WTC11 (cell line): ENCODE measurements at regions not wholly inside any gene's neighbourhood (a gene's known extent, or its start where the extent isn't known, plus 50 kb on each side); places are given as distances from the start of the nearest gene placed in this dataset.

Experiments
- ATAC-seq: fragments of 200-7000 bp; cut with Tn5 transposase; 2 replicates; pipeline ENCODE4 v1.10.0; 2021; ENCODE audit warnings: mild to moderate bottlenecking, moderate library complexity
- CTCF ChIA-PET: fragments of 300-600 bp; sonication (Branson Sonifier 250); formaldehyde crosslinking; loops from one replicate; lab custom pipeline; 2021; ENCODE audit warnings: antibody characterized with exemption; lab: Charles Lee
- POLR2A ChIA-PET: fragments of 350-600 bp; sonication (Branson Sonifier 250); formaldehyde crosslinking; loops from one replicate; lab custom pipeline; 2021; ENCODE audit warnings: antibody characterized with exemption; lab: Charles Lee
- DNase-seq: peaks from one replicate; pipeline ENCODE4 v3.0.0; 2021; ENCODE audit warnings: low spot score
- H3K27ac Mint-ChIP-seq: 2 replicates; pipeline ENCODE4 v1.8.0; 2021; ENCODE audit warnings: mixed read lengths
- H3K27me3 Mint-ChIP-seq: 2 replicates; pipeline ENCODE4 v1.8.0; 2021; ENCODE audit warnings: low read depth, mild to moderate bottlenecking, moderate library complexity, mixed read lengths
- H3K36me3 Mint-ChIP-seq: 2 replicates; pipeline ENCODE4 v1.8.0; 2021; ENCODE audit warnings: mixed read lengths
- H3K4me1 Mint-ChIP-seq: 2 replicates; pipeline ENCODE4 v1.8.0; 2022; ENCODE audit warnings: mixed read lengths
- H3K4me3 Mint-ChIP-seq: 2 replicates; pipeline ENCODE4 v1.8.0; 2021; ENCODE audit warnings: mild to moderate bottlenecking, moderate library complexity, mixed read lengths
- H3K9me3 Mint-ChIP-seq: 2 replicates; pipeline ENCODE4 v1.8.0; 2021; ENCODE audit warnings: mixed read lengths
- CBFB ChIP-seq: sonication (generic); formaldehyde crosslinking; IDR thresholded peaks from 2 replicates; pipeline ENCODE4 v1.8.1; 2022; ENCODE audit warnings: mild to moderate bottlenecking, low read depth, missing genetic modification reagents
- ELF4 ChIP-seq: sonication (generic); formaldehyde crosslinking; IDR thresholded peaks from 2 replicates; pipeline ENCODE4 v1.8.1; 2022; ENCODE audit warnings: low read depth, mild to moderate bottlenecking, moderate library complexity, missing genetic modification reagents
- FOXK1 ChIP-seq: sonication (generic); formaldehyde crosslinking; IDR thresholded peaks from 2 replicates; pipeline ENCODE4 v1.8.0; 2022; ENCODE audit warnings: mild to moderate bottlenecking, moderate library complexity, missing genetic modification reagents
- GABPB1 ChIP-seq: sonication (generic); formaldehyde crosslinking; IDR thresholded peaks from 2 replicates; pipeline ENCODE4 v1.8.1; 2023; ENCODE audit warnings: mild to moderate bottlenecking, missing genetic modification reagents
- GTF2I ChIP-seq: fragments of 250-450 bp; sonication (Bioruptor Pico); conservative IDR thresholded peaks from 2 replicates; pipeline ENCODE4 v1.4.0; 2021; ENCODE audit warnings: mild to moderate bottlenecking
- HMGA2 ChIP-seq: fragments of 250-450 bp; sonication (Bioruptor Pico); IDR thresholded peaks from 2 replicates; pipeline ENCODE4 v1.4.0; 2021; ENCODE audit warnings: mild to moderate bottlenecking, moderate library complexity
- NFE2L1 ChIP-seq: sonication (generic); formaldehyde crosslinking; IDR thresholded peaks from 2 replicates; pipeline ENCODE4 v1.8.1; 2023; ENCODE audit warnings: missing genetic modification reagents
- NFYB ChIP-seq: sonication (generic); formaldehyde crosslinking; conservative IDR thresholded peaks from 2 replicates; pipeline ENCODE4 v1.8.0; 2022; ENCODE audit warnings: low read depth, missing genetic modification reagents
- NR2C2 ChIP-seq: sonication (generic); formaldehyde crosslinking; IDR thresholded peaks from 2 replicates; pipeline ENCODE4 v1.8.0; 2022; ENCODE audit warnings: mild to moderate bottlenecking, missing genetic modification reagents
- OVOL2 ChIP-seq: fragments of 250-450 bp; sonication (Bioruptor Pico); IDR thresholded peaks from 2 replicates; pipeline ENCODE4 v1.9.0; 2021; ENCODE audit warnings: mild to moderate bottlenecking, borderline replicate concordance
- RORB ChIP-seq: fragments of 250-450 bp; sonication (Bioruptor Pico); IDR thresholded peaks from 2 replicates; pipeline ENCODE4 v1.9.0; 2021; ENCODE audit warnings: mild to moderate bottlenecking
- TEAD1 ChIP-seq: sonication (generic); formaldehyde crosslinking; IDR thresholded peaks from 2 replicates; pipeline ENCODE4 v1.8.0; 2022; ENCODE audit warnings: mild to moderate bottlenecking, missing genetic modification reagents
- ZNF138 ChIP-seq: sonication (generic); formaldehyde crosslinking; conservative IDR thresholded peaks from 2 replicates; pipeline ENCODE4 v1.8.1; 2022; ENCODE audit warnings: mild to moderate bottlenecking, moderate library complexity, missing genetic modification reagents
- ZNF263 ChIP-seq: sonication (generic); formaldehyde crosslinking; IDR thresholded peaks from 2 replicates; pipeline ENCODE4 v1.8.1; 2022; ENCODE audit warnings: low read depth, mild to moderate bottlenecking, moderate library complexity, missing genetic modification reagents
- ZNF423 ChIP-seq: fragments of 250-450 bp; sonication (Bioruptor Pico); IDR thresholded peaks from 2 replicates; pipeline ENCODE4 v2.1.2; 2022; ENCODE audit warnings: mild to moderate bottlenecking, moderate library complexity
- TF ChIP-seq, protein P1 (sequence below): sonication (generic); formaldehyde crosslinking; IDR thresholded peaks from 2 replicates; pipeline ENCODE4 v1.8.0; 2023; ENCODE audit warnings: missing genetic modification reagents
- TF ChIP-seq, protein P2 (sequence below): sonication (generic); formaldehyde crosslinking; IDR thresholded peaks from 2 replicates; pipeline ENCODE4 v1.8.0; 2022; ENCODE audit warnings: mild to moderate bottlenecking, missing genetic modification reagents
- TF ChIP-seq, protein P3 (sequence below): fragments of 250-450 bp; sonication (Bioruptor Pico); conservative IDR thresholded peaks from 2 replicates; pipeline ENCODE4 v1.9.0; 2021; ENCODE audit warnings: mild to moderate bottlenecking
- TF ChIP-seq, protein P4 (sequence below): sonication (generic); formaldehyde crosslinking; IDR thresholded peaks from 2 replicates; pipeline ENCODE4 v1.8.1; 2023; ENCODE audit warnings: mild to moderate bottlenecking, missing genetic modification reagents, moderate library complexity
- TF ChIP-seq, protein P5 (sequence below): sonication (generic); formaldehyde crosslinking; conservative IDR thresholded peaks from 2 replicates; pipeline ENCODE4 v1.8.1; 2022; ENCODE audit warnings: mild to moderate bottlenecking, missing genetic modification reagents
- TF ChIP-seq, protein P6 (sequence below): sonication (generic); formaldehyde crosslinking; IDR thresholded peaks from 2 replicates; pipeline ENCODE4 v1.8.0; 2023; ENCODE audit warnings: mild to moderate bottlenecking, missing genetic modification reagents
- TF ChIP-seq, protein P7 (sequence below): sonication (generic); formaldehyde crosslinking; IDR thresholded peaks from 2 replicates; pipeline ENCODE4 v1.8.1; 2022; ENCODE audit warnings: low read depth, mild to moderate bottlenecking, moderate library complexity, missing genetic modification reagents, borderline replicate concordance
- TF ChIP-seq, protein P8 (sequence below): sonication (generic); formaldehyde crosslinking; IDR thresholded peaks from 2 replicates; pipeline ENCODE4 v1.8.0; 2023; ENCODE audit warnings: missing genetic modification reagents, mild to moderate bottlenecking, borderline replicate concordance

DNA sequence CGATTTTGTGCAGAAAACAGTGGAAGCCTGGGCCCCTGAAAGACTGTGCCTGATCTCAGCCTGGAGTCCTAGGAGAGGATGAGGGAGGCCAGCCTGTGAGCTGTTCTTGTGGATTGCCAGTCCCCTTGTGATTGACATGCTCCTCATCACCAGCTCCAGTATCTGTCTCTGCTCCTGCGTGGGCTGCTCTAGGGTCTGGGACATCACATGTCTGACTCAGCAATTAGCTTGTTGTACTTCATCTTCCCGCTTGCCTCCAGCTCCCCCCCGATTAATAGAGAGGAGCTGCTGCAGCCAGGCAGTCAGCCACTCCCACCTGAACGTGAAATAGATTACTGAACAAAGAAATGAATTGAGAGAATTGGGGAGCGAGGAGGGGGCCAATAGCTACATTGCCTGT, 99.6 kb upstream of the TBX20 start:
- CTCF ChIA-PET = no interaction called here
- no peaks in the 10 kb centered on the region for H3K36me3 Mint-ChIP-seq
- H3K9me3 Mint-ChIP-seq = no peaks in the 10 kb centered on the region
- DNase-seq (no peak), ATAC-seq (no peak)
- TF ChIP-seq TEAD1 (CRISPR knock-in tag) = no peak
- TF ChIP-seq GTF2I (CRISPR knock-in tag) = no peak
- TF ChIP-seq NR2C2 (CRISPR knock-in tag) = no peak
- TF ChIP-seq, protein P1, sequence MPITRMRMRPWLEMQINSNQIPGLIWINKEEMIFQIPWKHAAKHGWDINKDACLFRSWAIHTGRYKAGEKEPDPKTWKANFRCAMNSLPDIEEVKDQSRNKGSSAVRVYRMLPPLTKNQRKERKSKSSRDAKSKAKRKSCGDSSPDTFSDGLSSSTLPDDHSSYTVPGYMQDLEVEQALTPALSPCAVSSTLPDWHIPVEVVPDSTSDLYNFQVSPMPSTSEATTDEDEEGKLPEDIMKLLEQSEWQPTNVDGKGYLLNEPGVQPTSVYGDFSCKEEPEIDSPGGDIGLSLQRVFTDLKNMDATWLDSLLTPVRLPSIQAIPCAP (CRISPR knock-in tag) = no peak
- no peak for TF ChIP-seq FOXK1 (CRISPR knock-in tag)
- TF ChIP-seq, protein P2, sequence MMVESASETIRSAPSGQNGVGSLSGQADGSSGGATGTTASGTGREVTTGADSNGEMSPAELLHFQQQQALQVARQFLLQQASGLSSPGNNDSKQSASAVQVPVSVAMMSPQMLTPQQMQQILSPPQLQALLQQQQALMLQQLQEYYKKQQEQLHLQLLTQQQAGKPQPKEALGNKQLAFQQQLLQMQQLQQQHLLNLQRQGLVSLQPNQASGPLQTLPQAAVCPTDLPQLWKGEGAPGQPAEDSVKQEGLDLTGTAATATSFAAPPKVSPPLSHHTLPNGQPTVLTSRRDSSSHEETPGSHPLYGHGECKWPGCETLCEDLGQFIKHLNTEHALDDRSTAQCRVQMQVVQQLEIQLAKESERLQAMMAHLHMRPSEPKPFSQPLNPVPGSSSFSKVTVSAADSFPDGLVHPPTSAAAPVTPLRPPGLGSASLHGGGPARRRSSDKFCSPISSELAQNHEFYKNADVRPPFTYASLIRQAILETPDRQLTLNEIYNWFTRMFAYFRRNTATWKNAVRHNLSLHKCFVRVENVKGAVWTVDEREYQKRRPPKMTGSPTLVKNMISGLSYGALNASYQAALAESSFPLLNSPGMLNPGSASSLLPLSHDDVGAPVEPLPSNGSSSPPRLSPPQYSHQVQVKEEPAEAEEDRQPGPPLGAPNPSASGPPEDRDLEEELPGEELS = no peak
- TF ChIP-seq ZNF423 (CRISPR knock-in tag) = no peak
- no peak for TF ChIP-seq HMGA2 (CRISPR knock-in tag)
- TF ChIP-seq ELF4 (CRISPR knock-in tag) = no peak
- TF ChIP-seq, protein P3, sequence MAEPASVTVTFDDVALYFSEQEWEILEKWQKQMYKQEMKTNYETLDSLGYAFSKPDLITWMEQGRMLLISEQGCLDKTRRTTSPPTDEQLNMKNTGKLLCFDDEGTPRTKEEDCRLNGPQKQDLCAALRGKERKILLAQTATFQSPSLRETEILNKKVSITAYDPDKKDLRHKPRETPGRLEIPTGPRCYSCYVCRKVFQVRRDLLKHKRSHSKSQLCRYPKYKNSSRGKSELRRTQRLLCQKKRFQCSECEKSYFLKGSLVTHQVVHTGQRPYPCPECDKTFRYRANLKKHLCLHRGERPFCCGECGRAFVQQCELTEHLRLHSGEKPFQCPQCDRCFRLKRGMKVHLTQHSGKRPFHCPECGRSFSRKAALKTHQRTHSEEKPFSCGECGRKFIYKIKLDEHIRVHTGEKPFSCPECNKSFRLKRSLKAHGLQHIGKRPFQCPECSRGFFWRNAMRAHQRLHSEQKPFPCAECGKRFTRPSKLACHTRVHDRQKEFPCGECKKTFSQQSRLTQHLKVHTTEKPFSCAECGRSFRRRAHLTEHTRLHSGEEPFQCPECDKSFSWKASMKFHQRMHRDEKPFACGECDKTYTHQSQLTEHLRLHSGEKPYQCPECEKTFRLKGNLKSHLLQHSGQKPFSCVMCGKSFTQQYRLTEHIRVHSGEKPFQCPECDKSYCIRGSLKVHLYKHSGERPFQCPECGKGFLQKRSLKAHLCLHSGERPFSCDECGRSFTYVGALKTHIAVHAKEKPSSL = no peak
- TF ChIP-seq ZNF138 (CRISPR knock-in tag) = no peak
- TF ChIP-seq NFYB (CRISPR knock-in tag) = no peak
- TF ChIP-seq CBFB (CRISPR knock-in tag) = no peak
- TF ChIP-seq RORB (CRISPR knock-in tag) = no peak
- TF ChIP-seq OVOL2 = no peak
- no peak for TF ChIP-seq GABPB1 (CRISPR knock-in tag)
- TF ChIP-seq, protein P4, sequence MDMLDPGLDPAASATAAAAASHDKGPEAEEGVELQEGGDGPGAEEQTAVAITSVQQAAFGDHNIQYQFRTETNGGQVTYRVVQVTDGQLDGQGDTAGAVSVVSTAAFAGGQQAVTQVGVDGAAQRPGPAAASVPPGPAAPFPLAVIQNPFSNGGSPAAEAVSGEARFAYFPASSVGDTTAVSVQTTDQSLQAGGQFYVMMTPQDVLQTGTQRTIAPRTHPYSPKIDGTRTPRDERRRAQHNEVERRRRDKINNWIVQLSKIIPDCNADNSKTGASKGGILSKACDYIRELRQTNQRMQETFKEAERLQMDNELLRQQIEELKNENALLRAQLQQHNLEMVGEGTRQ (CRISPR knock-in tag) = no peak
- TF ChIP-seq NFE2L1 (CRISPR knock-in tag) = no peak
- H3K4me3 Mint-ChIP-seq = no peak overlapping the region
- no peaks in the 10 kb centered on the region for H3K27me3 Mint-ChIP-seq
- H3K4me1 Mint-ChIP-seq = peaks cover 13% of the 10 kb centered on the region
- no peak overlapping the region for H3K27ac Mint-ChIP-seq
- POLR2A ChIA-PET = no interaction called here

DNA sequence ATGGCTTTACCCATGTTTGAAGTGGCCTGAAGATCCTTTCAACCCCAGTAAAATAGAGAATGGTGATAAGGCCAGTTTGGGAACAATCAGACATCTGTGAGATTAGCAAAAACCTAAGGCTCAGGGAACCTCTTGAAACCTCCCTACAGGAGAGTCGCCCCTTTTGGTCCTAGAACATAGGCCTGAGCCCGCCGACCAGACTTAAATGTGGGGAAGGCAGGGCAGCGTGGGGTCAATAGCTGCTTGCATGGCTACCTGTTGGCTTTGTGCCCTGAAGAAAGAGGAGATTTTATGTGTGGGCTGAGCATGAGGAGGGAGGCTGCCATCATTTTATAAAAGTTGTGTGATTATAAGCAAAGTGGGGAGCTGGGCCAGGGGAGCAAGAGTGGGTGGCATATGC, 97.6 kb upstream of the TBX20 start:
- Mint-ChIP-seq H3K27ac (no peak overlapping the region), H3K27me3 (no peaks in the 10 kb centered on the region), H3K9me3 (no peaks in the 10 kb centered on the region), H3K4me3 (no peak overlapping the region), H3K36me3 (no peaks in the 10 kb centered on the region), H3K4me1 (peaks cover 13% of the 10 kb centered on the region)
- no peak for DNase-seq
- ATAC-seq = no peak
- CTCF ChIA-PET = no interaction called here
- TF ChIP-seq, protein P5, sequence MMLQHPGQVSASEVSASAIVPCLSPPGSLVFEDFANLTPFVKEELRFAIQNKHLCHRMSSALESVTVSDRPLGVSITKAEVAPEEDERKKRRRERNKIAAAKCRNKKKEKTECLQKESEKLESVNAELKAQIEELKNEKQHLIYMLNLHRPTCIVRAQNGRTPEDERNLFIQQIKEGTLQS = no peak
- TF ChIP-seq GABPB1 (CRISPR knock-in tag) (no peak), ZNF263 (CRISPR knock-in tag) (no peak)
- TF ChIP-seq, protein P6, sequence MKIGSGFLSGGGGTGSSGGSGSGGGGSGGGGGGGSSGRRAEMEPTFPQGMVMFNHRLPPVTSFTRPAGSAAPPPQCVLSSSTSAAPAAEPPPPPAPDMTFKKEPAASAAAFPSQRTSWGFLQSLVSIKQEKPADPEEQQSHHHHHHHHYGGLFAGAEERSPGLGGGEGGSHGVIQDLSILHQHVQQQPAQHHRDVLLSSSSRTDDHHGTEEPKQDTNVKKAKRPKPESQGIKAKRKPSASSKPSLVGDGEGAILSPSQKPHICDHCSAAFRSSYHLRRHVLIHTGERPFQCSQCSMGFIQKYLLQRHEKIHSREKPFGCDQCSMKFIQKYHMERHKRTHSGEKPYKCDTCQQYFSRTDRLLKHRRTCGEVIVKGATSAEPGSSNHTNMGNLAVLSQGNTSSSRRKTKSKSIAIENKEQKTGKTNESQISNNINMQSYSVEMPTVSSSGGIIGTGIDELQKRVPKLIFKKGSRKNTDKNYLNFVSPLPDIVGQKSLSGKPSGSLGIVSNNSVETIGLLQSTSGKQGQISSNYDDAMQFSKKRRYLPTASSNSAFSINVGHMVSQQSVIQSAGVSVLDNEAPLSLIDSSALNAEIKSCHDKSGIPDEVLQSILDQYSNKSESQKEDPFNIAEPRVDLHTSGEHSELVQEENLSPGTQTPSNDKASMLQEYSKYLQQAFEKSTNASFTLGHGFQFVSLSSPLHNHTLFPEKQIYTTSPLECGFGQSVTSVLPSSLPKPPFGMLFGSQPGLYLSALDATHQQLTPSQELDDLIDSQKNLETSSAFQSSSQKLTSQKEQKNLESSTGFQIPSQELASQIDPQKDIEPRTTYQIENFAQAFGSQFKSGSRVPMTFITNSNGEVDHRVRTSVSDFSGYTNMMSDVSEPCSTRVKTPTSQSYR (CRISPR knock-in tag) = no peak
- TF ChIP-seq, protein P7, sequence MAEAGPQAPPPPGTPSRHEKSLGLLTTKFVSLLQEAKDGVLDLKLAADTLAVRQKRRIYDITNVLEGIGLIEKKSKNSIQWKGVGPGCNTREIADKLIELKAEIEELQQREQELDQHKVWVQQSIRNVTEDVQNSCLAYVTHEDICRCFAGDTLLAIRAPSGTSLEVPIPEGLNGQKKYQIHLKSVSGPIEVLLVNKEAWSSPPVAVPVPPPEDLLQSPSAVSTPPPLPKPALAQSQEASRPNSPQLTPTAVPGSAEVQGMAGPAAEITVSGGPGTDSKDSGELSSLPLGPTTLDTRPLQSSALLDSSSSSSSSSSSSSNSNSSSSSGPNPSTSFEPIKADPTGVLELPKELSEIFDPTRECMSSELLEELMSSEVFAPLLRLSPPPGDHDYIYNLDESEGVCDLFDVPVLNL (CRISPR knock-in tag) = no peak
- TF ChIP-seq, protein P8, sequence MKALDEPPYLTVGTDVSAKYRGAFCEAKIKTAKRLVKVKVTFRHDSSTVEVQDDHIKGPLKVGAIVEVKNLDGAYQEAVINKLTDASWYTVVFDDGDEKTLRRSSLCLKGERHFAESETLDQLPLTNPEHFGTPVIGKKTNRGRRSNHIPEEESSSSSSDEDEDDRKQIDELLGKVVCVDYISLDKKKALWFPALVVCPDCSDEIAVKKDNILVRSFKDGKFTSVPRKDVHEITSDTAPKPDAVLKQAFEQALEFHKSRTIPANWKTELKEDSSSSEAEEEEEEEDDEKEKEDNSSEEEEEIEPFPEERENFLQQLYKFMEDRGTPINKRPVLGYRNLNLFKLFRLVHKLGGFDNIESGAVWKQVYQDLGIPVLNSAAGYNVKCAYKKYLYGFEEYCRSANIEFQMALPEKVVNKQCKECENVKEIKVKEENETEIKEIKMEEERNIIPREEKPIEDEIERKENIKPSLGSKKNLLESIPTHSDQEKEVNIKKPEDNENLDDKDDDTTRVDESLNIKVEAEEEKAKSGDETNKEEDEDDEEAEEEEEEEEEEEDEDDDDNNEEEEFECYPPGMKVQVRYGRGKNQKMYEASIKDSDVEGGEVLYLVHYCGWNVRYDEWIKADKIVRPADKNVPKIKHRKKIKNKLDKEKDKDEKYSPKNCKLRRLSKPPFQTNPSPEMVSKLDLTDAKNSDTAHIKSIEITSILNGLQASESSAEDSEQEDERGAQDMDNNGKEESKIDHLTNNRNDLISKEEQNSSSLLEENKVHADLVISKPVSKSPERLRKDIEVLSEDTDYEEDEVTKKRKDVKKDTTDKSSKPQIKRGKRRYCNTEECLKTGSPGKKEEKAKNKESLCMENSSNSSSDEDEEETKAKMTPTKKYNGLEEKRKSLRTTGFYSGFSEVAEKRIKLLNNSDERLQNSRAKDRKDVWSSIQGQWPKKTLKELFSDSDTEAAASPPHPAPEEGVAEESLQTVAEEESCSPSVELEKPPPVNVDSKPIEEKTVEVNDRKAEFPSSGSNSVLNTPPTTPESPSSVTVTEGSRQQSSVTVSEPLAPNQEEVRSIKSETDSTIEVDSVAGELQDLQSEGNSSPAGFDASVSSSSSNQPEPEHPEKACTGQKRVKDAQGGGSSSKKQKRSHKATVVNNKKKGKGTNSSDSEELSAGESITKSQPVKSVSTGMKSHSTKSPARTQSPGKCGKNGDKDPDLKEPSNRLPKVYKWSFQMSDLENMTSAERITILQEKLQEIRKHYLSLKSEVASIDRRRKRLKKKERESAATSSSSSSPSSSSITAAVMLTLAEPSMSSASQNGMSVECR (CRISPR knock-in tag) = no peak
- POLR2A ChIA-PET = no interaction called here
